K562 (cell line): ENCODE measurements at regions not wholly inside any gene's neighbourhood (a gene's known extent, or its start where the extent isn't known, plus 50 kb on each side); places are given as distances from the start of the nearest gene placed in this dataset.

Experiments
- CHD1 ChIP-seq: fragments of 200-600 bp; sonication (generic); IDR thresholded peaks from one replicate; pipeline ENCODE4 v1.6.1; 2012; ENCODE audit warnings: mild to moderate bottlenecking, moderate library complexity, low read length, inconsistent platforms
- CTCF ChIP-seq, 3 experiments: IDR thresholded peaks in 2 of 3; conservative IDR thresholded peaks in 1 of 3; 2 replicates each; pipeline ENCODE4 v1.5.1; 2011 to 2012; ENCODE audit warnings: low read length in 3 of 3, mild to moderate bottlenecking in 3 of 3, control low read depth in 2 of 3, improper control_type of control experiment in 1 of 3, inconsistent platforms in 1 of 3, low read depth in 1 of 3, mixed read lengths in 1 of 3, moderate library complexity in 1 of 3; ENCODE audit not compliant: insufficient read depth in 2 of 3
- EP300 ChIP-seq: IDR thresholded peaks from 2 replicates; pipeline ENCODE4 v1.6.1; 2012; ENCODE audit warnings: low read length, improper control_type of control experiment
- FOXK1 ChIP-seq: sonication (generic); formaldehyde crosslinking; IDR thresholded peaks from 2 replicates; pipeline ENCODE4 v1.8.0; 2022; ENCODE audit warnings: missing genetic modification reagents, mild to moderate bottlenecking, borderline replicate concordance
- GABPA ChIP-seq: fragments of 200-800 bp; sonication (Bioruptor generic); conservative IDR thresholded peaks from 2 replicates; pipeline ENCODE4 v1.6.1; 2016; ENCODE audit warnings: low read depth, missing genetic modification characterization, missing compliant biosample characterization
- TCF15 ChIP-seq: fragments of 250-450 bp; sonication (Bioruptor Pico); IDR thresholded peaks from 2 replicates; pipeline ENCODE4 v1.8.0; 2022; ENCODE audit warnings: moderate library complexity, mild to moderate bottlenecking, inconsistent platforms
- YY1 ChIP-seq, 3 experiments: IDR thresholded peaks; 2 replicates each; pipeline ENCODE4 v1.6.1; 2011; ENCODE audit warnings: low read length in 2 of 3, mild to moderate bottlenecking in 2 of 3, moderate library complexity in 2 of 3, borderline replicate concordance in 1 of 3, control low read depth in 1 of 3, low read depth in 1 of 3; ENCODE audit not compliant: insufficient read depth in 3 of 3, insufficient replicate concordance in 2 of 3, control insufficient read depth in 1 of 3, insufficient read length in 1 of 3; ENCODE audit errors: extremely low read depth in 1 of 3

- TF ChIP-seq EP300: no peak
- TF ChIP-seq FOXK1 (CRISPR knock-in tag): no peak
- TF ChIP-seq CTCF (IDR thresholded peaks at IDR 0.05 in 2 of 3, conservative IDR thresholded peaks at IDR 0.05 in 1 of 3; ENCODE audit: insufficient read depth in 2 of 3, low read depth in 1 of 3, low read length in 3 of 3): no peak
- no peak for TF ChIP-seq GABPA
- no peak for TF ChIP-seq TCF15 (CRISPR knock-in tag)
- no peak for TF ChIP-seq CHD1
- TF ChIP-seq YY1 (IDR thresholded peaks at IDR 0.05; ENCODE audit: borderline replicate concordance in 1 of 3, control insufficient read depth in 1 of 3, extremely low read depth in 1 of 3, insufficient read depth in 3 of 3, insufficient read length in 1 of 3, insufficient replicate concordance in 2 of 3, low read depth in 1 of 3, low read length in 2 of 3): no peak
These were observed 1233.2 kb upstream of the ZEB2 start for GRCh38 chr2:145753041-145753608.
